GM12892 (cell line): ENCODE measurements at regions not wholly inside any gene's neighbourhood (a gene's known extent, or its start where the extent isn't known, plus 50 kb on each side); places are given as distances from the start of the nearest gene placed in this dataset.

Experiments
- POLR2AphosphoS5 ChIP-seq: IDR thresholded peaks from 2 replicates; pipeline ENCODE4 v1.6.1; 2011; ENCODE audit warnings: low read depth, low read length, control low read depth
- TAF1 ChIP-seq: IDR thresholded peaks from 2 replicates; pipeline ENCODE4 v1.6.1; 2011; ENCODE audit warnings: low read depth, mild to moderate bottlenecking, control low read depth, low read length, borderline replicate concordance

DNA sequence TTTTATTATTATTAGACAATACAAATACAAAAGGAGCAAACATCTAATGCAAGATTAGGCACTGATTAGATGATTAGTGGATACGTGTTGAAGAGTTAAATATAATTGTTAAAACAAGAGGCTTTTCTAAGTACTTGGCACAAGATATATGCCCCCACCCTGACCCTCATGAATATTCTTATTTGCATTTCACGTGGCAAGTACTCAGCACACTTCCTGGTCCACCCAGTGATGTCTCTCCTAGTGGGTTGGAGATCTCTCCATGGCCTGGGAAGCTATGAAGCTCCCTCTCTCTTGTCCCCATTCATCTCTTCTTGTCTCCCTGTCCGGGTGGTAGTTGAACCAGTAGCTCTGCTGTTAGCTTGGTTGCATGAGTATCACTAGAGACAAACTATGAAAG is 375.3 kb downstream of the ADRA2A start:
- TF ChIP-seq POLR2AphosphoS5 (no peak), TAF1 (no peak)
